22Rv1 (cell line): ENCODE measurements at regions not wholly inside any gene's neighbourhood (a gene's known extent, or its start where the extent isn't known, plus 50 kb on each side); places are given as distances from the start of the nearest gene placed in this dataset.

Experiments used
- CTCF ChIP-seq: fragments of 450-650 bp; IDR thresholded peaks from 2 replicates; pipeline ENCODE4 v1.5.1; 2017; ENCODE audit warnings: mild to moderate bottlenecking
- ZFX ChIP-seq: fragments of 450-650 bp; IDR thresholded peaks from 2 replicates; pipeline ENCODE4 v1.6.1; 2017; ENCODE audit warnings: antibody characterized with exemption, borderline replicate concordance

GRCh38 chr13:79231887-79232286 is 174.2 kb downstream of the RBM26 start:
- TF ChIP-seq CTCF (no peak), ZFX (no peak)
